Uterus (tissue), 2 donors: ENCODE measurements at regions not wholly inside any gene's neighbourhood (a gene's known extent, or its start where the extent isn't known, plus 50 kb on each side); places are given as distances from the start of the nearest gene placed in this dataset.

Experiments
- POLR2A ChIP-seq, 2 donors: fragments of 450-650 bp; IDR thresholded peaks; one replicate each; pipeline ENCODE4 v1.6.1; 2016; ENCODE audit warnings: antibody characterized with exemption in 2 of 2, mild to moderate bottlenecking in 1 of 2, moderate library complexity in 1 of 2
- TF ChIP-seq, protein P1 (sequence below), 4 experiments: fragments of 200-600 bp in 2 of 4; fragments of 450-650 bp in 2 of 4; sonication (generic) in 2 of 4; IDR thresholded peaks; one replicate each; pipeline ENCODE4 v1.5.1; 2016 to 2019; ENCODE audit warnings: antibody characterized with exemption in 4 of 4, mild to moderate bottlenecking in 2 of 4, moderate library complexity in 1 of 4

DNA sequence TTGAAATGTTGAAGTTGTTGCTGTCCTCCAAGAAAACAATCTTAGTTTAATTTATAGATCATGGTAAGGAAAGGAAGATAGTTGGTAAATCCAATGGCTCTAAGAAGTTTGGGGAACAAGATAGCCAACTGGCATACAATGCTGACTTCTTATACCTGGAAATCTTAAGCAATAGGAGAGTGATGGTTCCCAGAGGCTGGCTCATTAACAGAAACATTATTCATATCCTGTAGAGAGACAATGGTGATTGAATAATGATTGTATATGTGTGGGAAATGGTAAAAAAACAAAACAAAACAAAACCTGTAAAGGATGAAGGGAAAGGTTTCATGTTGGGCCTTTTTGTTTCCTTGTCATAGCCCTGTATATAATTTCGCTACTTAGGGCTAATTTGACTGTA lies 174.9 kb upstream of the CTSO start:
- TF ChIP-seq, protein P1, sequence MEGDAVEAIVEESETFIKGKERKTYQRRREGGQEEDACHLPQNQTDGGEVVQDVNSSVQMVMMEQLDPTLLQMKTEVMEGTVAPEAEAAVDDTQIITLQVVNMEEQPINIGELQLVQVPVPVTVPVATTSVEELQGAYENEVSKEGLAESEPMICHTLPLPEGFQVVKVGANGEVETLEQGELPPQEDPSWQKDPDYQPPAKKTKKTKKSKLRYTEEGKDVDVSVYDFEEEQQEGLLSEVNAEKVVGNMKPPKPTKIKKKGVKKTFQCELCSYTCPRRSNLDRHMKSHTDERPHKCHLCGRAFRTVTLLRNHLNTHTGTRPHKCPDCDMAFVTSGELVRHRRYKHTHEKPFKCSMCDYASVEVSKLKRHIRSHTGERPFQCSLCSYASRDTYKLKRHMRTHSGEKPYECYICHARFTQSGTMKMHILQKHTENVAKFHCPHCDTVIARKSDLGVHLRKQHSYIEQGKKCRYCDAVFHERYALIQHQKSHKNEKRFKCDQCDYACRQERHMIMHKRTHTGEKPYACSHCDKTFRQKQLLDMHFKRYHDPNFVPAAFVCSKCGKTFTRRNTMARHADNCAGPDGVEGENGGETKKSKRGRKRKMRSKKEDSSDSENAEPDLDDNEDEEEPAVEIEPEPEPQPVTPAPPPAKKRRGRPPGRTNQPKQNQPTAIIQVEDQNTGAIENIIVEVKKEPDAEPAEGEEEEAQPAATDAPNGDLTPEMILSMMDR (IDR thresholded peaks at IDR 0.05): no peak
- no peak for TF ChIP-seq POLR2A (IDR thresholded peaks at IDR 0.05)
